NCI-H2029 (cell line): ENCODE measurements at regions not wholly inside any gene's neighbourhood (a gene's known extent, or its start where the extent isn't known, plus 50 kb on each side); places are given as distances from the start of the nearest gene placed in this dataset.

Experiments
- DNase-seq: peaks from one replicate; lab custom pipeline; 2025; lab: John Stamatoyannopoulos, UW

DNA sequence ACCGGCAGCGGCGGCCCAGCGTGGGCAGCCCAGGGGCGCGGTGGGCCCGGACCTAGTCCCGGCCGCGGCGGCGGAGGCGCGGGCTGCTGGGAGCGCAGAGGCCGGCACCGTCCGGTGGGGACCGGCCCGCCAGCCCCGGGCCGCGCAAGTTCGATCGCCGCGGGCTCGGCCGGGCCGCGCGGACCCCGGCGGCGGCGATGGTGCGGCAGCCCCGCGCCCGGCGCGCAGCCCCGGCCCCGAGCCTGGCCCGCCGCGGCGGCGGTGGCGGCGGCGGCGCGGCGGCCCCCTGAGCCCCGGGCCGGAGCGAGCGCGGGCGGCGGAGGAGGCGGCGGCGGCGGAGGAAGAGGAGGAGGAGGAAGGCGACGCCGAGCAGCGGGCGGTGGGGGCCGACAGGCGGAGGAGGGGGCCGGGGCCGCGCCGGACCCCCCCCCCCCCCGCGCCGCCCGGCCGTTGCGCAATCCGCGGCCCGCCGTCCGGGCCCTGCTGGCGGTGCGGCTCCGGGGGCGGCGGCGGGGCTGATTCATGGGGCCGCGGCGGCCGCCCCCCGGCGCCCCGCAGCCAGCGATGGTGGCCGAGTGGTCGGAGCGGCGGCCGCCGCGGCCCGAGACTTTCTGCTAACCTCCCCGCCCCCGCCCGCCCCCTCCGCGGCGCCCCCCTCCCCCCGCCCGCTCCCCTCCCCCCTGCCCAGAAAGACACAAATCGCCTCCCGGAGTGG, 1251.9 kb downstream of the BRD1 start:
- no peak for DNase-seq

DNA sequence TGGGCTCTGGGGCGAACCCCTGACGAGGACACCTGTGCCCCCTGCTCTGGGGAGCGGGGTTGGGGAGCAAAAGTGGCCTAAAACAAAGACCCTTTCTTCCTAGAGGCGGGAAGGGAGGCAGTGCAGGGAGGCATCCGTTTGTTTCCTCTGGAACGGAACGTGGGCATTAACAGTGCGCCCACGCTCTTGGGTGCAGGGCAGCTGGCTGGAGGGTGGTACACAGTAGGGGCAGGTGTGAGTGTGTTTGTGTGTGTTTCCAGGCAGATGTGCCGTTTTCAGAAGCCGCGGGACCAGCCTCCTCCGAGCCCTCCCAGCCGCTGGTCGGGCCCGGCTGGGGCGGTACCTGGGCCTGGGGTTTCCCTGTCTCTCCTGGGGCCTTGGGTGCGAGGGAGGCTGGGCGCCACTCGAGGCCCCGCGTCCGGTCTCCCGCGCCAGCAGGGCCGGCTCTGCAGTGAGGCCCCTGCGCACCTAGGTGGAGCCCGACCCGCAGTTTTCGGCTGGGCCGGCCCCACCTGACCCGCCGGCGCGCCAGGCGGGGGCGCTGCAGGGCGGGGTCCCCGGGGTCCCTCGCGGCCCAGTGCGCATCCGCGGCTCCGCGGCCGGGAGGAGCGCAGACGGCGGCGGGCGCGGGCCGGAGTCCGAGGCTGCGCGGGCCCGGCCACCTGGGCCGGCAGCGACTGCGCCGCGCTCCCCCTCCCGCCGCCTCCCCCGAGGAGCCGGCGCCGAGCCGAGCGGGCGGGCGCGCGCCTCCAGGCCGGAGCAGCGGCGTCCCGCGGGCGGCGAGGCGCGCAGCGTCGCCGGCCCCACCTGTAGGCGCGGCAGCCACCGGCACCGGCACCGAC, 1252.7 kb downstream of the BRD1 start:
- peak; percentile 61 for DNase-seq

DNA sequence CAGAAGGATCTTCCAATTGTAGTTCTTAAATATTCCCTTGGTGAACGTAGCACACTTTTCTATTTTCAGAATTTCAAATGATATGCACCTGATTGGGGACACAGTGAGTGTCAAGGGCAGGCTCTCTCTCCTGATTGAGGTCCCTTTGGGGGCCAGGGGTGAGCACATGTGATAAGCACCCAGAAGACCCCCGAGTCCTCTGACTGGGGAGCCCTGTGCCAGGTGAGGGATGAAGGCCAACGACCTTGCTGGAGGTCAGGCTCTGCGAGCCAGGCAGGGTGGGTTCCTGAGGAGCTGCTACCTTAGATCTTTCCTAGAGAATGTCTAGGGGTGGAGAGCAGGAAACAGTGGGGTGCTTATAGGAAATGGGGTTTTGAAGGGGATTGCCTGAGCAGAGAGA, 1253.9 kb downstream of the BRD1 start:
- DNase-seq = no peak

DNA sequence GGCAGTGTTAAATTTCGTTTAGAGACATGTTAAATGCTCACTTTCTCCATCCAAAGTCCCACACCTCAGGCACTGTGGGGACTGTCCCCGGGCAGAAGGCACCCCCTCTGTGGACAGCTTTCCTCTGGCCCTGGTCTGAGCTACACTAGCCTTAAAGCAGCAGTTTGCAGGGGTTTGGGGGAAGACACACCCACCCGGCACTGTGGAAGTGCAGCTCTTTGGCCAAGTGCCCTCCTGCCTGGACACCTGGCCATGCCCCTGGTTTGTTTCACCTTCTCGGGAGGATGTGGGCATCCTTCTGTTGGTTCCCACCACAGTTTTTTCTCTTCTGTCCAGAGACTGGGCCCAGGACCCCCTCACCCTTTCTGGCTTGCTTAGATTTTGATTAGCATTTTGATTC, 1254.7 kb downstream of the BRD1 start:
- DNase-seq = no peak

DNA sequence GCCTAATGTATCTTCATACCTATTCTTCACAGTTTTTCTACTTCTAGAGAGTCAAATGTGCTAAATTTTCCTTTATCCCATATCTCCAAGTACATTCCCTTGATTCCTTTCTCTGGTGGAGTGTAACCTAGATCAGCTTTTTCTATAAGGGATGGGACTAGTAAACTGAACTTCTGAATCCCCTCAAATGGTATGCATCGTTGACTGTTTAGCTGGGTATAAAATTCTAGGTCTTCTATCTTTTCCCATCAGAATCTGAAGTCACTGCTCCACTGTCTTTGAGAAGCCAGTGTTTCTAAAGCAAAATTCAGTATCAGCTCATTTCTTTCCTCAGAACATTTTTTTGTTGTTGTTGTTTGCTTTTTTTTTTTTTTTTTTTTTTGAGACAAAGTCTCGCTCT, 1256.8 kb downstream of the BRD1 start:
- DNase-seq = no peak

DNA sequence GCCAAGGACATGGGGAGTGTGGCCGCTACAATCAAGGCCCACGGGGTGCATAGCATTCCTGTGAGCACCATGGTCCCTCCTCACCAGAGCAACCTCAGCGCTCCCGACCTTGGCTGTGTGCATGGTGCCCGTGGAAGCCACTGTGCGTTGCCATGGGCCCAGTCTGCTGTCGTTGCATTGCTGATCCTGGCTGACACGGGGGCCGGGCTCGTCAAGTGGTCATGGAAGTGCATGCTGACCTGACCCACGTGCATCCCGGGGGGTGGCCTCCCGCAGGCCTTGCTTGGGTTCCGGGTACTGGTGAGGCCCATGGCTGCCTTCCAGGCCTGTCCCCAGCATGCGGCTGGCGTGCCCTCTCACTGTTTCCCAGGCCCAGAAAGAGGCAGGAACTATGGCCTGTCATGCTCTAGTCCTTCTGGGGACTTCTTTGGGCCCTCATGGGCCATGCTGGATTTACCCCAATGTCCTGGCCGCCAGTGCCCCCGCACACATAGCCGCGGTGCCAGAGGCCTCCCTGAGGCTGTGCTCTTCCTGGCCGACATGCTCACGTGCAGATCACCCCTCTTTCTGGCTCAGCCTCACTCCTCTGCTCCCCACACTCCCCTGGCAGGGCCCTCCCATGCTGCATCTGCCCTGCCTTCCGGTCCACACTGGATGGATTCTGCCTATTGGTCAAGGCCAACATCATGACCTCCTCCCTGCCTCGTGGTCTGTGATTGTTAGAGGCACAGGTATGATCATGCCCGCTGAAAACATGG, 1258.0 kb downstream of the BRD1 start:
- no peak for DNase-seq

DNA sequence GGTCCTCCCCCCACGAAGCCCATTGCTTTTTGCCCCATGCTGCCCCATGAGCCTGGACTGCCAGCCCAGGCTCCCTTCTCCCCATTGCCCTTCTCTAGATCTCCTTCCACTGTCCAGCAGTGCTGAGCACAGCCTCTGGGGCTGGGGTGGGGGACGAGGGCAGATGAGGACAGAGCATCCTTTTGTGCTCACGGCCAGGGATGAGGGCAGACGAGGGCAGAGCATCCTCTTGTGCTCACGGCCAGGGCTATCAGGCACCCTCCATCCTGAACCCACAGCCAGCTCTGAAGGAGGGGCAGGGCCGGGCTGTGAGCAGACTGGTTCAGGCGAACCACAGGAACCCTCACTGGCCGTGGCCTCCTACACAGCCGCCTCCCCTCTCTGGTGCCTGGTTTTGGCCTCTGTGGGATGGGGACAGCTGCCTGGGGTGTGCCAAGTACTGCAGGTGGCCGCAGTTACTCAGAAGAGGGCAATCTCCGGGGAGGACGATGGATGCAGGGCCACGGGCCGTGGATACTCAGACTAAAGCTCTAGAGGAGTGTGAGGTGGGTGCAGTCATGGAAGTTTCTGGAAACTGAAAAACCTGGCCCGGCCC, 1258.8 kb downstream of the BRD1 start:
- DNase-seq = no peak

DNA sequence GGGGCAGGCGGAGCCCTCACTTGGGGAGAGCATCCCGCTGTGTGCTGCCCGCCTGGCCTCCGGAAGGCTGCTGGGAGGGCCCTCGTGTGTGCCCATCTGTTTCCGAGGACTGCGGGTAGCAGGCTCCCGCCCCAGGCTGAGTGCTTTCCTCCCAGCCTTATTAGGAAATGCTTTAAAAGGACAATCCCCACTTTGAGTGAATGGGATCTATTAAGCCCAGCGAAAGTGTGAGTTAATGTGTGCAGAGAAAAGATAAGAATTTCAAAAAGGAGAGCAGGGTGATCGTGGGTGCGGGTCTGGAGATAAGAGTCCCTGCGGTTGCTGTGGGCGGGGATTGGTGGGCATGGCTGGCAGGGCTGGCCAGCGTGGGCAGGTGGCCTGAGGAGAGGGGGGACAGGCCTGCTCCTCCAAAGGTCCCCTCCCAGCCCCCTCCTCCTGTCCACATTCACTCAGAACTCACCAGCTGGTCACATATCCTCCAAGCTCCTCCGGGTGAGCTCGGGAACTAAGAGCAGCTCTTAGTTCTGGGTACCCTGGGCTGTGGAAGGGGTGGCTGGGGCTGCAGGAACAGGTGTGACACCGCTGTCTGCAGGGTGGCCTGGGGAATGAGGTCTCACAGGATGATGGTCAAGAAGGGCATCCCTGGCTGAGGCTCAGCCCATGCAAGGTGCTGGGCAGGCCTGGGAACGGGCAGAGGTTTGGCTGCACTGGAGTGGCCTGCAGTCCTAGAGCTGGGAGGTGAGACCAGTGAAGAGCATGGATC, 1260.3 kb downstream of the BRD1 start:
- no peak for DNase-seq

DNA sequence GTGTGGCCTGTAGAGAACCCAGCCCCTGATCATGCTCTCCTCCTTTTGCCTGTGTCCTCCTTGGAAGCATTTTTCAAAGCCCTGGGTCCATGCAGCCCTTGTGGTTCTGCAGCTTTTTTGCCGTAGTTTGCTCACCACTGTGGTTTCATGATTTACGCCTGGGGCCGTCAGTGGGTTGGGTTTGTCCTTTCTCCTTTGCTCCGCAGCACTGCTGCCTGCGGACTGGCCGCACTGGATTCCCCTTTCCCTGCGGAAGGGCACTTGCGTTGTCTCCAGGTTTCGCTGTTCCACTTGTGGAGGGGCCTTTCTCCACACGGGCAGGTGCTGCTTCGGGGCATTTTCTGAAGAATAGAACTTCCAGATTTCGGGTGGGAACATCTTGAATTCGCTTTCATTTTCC, 1260.9 kb downstream of the BRD1 start:
- no peak for DNase-seq

DNA sequence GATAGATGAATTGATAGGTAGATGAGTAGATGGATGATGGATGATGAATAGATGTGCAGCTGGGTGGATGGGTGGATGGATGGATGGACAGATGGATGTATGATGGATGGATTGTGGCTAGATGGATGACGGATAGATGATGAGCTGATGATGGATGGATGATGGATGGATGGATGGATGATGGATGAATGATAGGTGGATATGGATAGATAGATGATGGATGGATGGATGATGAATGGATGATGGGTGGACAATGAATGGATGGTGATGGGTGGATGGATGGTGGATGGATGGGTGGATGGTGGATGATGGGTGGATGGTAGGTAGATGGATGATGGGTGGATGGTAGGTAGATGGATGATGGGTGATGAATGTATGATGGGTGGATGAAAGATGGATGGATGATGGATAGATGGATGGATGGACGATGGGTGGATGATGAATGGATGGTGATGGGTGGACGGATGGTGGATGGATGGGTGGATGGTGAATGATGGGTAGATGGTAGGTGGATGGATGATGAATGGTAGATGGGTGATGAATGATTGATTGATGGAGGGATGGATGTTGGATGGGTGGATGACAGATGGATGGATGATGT, 1261.7 kb downstream of the BRD1 start:
- no peak for DNase-seq

DNA sequence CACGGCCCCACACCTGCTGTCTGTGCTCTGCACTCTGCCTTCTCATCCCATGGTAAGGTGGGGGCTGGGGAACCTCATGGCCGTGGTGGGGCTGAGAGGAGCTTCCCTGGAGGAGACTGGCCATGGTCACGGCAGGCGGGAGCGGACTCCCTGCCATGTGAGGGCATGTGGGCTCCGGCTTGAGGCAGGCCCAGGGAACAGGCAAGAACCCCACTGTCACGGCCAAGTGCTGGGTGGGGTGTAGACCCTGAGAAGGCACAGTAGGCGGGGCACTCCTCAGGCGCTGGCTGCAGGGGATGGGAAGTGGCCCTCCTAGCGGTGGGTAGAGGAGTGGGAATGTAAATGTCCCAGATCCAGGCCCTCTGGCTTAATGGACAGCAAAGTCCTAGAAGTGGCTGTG, 1262.7 kb downstream of the BRD1 start:
- DNase-seq = no peak

DNA sequence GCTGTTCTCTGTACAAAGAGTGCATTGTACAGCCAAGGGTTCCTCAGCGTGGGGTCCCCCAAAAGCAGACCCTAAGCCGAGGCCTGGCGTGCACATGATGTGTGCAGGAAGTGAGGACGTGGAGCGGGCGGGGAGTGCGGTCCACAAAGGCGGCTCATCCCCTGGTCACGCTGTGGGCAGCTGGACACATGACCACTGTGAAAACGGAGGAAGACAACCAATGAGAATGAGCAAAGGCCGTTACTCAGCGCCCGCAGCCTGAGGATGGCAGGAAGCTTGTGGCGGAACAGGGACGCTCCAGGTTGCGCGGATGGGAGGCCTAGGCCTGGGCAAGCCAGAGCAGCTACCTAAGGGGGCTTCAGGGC, 1263.7 kb downstream of the BRD1 start:
- no peak for DNase-seq

DNA sequence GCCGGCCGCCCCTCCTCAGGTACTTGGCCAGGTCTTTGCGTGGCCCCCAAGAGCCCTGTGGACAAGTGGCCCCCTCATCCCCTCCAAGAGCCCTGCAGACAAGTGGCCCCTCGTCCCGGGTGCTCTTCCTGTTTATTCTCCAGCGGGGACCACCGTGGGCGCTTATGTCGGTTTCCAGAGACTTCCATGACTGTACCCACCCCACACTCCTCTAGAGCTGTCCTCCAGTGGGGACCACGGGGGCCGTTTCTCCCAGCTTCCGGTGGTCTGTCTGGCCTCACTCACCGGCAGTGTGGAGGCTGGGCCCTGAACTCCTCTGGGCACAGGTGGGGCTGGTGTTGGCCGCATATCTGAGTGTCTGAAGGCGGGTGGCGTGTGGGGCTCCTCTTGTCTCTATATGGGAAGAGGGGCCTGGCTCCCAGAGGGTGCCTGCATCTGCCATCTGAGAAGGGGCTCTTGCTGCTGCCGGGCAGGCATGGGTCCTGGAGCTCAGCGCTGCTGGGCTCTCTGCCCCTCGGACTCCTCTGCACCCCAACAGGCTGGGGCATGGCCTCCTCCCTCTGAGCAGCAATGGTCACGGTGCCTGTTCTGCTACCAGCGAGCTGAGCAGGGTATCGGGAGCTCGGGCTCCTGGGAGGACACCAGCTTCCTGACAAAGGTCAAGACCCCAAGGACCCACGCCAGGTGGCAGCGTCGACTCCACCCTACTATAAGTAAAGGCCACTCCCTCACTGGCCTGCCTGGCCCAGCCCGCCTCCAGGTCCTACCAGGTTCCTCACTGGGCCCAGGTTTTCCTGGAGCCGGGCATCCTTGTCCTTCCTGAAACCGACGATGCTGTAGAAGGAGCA, 1264.3 kb downstream of the BRD1 start:
- no peak for DNase-seq

DNA sequence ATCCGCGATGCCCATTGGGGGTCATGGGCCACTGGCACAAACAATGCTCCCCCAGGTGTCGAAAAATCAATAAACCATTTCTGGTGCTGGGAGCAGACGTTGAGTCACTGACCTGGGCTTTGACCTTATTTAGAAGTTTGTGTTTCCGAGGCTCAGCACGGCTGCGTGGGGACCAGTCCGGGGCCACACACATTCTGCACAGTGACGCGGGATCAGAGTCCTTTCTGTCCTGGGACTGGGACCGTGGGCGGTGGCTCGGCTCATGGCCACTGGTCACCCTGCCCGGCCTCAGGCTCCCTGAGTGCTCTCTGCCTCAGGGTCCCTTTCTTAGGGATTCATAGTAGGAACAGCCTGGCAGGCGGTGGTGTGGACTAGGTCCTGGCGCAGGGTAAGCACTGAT, 1266.0 kb downstream of the BRD1 start:
- no peak for DNase-seq

DNA sequence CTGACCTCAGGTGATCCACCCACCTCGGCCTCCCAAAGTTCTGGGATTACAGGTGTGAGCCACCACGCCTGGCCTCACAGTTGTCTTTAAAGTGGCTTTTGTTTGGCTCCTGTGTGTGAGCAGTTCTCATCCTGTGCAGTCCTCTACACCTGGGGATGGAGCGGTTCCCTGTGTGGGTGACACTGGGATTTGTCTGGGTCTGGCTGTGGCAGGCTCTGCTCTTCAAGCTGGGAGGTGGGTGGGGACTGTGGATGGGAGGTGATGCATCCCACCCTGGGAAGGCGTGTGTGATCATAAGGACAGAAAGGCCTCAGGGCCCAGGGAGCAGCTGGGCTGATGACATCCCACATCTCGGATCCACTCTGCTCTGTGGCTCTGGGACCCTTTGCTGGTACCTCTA, 1266.8 kb downstream of the BRD1 start:
- DNase-seq = no peak

DNA sequence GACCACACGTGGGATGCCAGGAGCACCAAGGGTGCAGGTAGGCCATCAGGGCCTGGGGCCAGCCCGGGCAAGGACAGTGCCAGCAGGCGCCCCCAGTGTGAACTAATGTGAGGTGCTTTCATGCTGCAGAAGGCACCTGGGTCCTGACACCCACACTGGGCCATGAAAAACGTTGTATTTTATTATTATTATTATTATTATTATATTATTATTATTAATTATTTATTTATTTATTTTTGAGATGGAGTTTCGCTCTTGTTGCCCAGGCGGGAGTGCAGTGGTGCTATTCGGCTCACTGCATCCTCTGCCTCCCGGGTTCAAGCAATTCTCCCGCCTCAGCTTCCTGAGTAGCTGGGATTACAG, 1267.3 kb downstream of the BRD1 start:
- no peak for DNase-seq

DNA sequence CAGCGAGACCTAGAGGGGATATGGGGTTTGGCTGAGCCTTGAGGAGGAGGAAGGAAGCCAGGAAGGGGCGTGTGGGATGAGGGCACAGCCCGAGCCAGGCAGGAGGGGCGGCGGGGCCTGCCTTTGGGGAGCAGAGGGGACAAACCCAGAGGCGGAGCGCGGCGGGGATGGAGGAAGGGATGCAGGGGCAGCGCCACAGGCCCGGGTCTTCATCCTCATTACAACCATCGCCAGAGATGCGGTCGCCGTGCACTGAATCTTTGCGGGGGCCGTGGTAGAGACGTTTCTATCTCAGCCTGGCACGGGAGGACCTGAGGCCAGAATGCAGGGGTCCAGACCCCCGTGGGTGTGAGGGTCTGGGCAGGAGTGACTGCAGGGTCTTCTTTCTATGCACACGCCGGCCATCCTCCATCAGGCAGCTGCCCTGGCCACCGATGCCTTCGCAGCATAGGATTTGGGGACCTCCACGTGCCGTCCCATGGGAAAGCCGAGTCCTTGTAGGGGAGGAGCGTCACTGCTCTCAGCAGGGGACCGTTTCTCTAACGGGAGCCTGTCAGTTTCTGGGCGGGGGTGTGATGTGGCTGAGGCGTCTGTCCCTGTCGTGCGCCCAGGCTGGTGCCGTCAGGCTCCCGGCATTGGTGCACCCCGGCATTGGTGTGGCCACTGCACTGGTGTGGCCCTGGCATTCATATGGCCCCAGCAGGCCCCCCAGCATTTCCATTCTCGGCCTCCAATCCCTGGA, 1267.9 kb downstream of the BRD1 start:
- no peak for DNase-seq

DNA sequence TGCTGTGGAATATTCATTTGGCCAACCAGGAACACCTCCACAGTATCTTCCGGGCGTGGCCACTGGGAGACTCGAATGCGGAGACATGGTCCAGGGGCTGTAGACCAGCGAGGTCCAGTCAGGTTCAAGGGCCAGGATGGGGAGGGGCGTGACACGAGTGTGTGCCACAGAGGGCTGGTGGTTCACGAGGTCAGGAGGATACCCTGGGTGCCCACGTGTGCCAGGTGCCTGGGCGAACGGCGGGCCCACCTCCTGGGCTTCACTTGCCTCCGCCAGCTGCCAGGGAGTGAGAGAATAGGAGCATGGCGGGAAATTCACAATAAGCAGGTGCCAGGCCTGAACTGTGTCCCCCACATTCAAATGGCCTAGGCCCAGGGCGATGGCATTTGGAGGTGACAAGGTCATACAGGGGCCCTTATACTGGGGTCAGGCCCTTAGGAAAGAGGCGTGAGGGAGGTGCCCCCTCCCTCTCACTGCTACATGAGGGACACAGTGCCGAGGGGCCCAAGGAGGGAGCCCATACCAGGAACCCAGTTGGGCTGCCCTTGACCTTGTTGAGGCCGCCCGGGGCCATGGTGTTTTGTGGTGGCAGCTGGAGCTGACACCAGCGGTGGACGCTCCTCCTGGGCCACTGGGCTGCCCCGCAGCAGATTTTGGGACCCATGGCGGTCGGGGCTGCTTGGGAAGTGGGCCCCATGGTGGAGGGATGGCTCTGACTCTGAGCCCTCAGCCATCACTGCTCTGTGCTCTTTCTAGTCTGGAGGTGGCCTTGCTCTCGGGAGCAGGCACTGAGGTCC, 1268.9 kb downstream of the BRD1 start:
- DNase-seq = no peak

DNA sequence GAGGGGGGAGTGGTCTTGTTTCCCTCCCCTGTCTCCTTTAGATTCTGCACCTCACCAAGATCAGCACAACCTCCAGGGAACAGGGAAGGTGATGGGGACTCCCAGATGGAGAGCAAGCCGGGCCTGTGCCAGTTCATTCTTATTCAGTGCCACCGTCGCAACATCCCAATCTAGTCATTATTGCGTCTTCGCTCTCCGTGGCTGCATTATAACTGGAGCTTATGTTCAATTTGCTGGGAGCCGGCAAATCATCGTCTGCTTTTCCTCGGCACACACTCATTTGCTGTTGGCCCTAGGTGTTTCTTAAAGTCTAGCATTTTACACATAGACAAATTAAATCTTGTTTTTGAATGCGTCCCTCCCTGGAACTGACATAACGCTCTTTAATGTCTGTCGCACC, 1269.7 kb downstream of the BRD1 start:
- no peak for DNase-seq
